Stimulated activated CD8-positive, alpha-beta memory T cell treated with anti-CD3 and anti-CD28 coated beads, Interleukin-12 subunit alpha, Interleukin-12 subunit beta, amount 100 ng/mL, for 4 hours (primary cell): ENCODE measurements at regions not wholly inside any gene's neighbourhood (a gene's known extent, or its start where the extent isn't known, plus 50 kb on each side); places are given as distances from the start of the nearest gene placed in this dataset.
"Not testable (repeated sequence)": the region's sequence is repeated elsewhere in the genome, so short reads cannot be mapped to it uniquely, and the experiment has no call there.

ENCODE experiments used
- DNase-seq: peaks from one replicate; pipeline ENCODE4 v3.0.0-alpha.2; 2020; ENCODE audit warnings: low read depth

DNA sequence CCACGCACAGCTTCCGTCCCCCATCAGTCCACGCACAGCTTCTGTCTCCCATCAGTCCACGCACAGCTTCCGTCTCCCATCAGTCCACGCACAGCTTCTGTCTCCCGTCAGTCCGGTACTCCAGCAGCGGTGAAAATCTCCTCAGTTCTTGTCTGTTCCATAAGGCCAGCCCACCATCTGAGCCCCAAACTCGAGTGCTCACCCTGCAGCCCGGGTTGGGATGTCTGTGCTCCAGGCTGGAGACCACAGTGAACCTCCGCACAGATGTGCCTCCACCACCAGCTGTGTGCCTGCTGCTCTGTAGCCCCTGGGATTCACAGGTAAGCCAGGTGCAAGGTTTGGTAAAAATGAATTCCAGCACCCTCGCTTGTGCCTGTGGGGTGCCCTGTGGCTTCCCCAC, 258.6 kb downstream of the NPHP4 start:
- DNase-seq, result no peak

- DNase-seq, result no peak
Measured at GRCh38 chr1:5731110-5731423, 261.2 kb downstream of the NPHP4 start.

DNA sequence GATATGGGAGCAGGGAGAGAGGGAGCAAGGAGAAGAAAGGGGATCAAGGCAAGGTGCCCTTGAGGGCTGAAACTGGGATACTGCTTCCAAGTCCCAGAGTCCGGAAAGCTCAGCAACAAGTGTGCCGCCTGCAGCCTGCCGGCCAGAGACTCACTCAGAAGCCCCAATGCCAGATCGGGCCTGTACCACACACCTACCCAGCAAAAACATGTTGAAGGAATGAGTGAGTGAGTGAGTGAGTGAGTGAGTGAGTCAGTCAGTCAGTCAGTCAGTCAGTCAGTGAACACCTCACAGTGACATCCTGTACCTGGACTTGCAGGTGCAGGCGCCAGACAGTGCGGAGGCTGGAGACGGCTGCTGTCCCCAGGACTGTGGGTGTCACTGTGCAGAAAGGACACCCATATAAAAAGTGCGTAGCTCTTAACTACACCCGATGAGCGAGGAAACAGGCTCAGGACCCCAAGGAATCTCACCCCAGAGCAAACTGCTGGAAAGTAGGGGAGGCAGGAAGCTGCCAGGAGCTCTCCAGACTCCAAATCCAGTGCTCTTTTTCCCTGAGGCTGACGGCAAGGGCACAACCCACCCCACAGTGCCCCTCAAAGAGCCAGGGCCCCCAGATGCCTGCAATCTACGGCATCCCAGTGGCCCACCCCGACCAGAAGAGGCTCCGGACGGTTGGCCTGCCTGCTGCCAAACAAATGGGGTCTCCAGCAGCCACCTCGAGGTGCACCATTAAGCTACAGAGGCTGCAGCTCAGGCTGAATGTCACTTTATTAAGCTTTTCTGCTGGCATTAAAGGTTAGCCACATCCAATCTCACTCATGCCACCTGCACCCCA, 261.7 kb downstream of the NPHP4 start:
- no peak for DNase-seq

GRCh38 chr1:5729636-5730145, 262.5 kb downstream of the NPHP4 start:
- DNase-seq, result no peak

- no peak for DNase-seq
Measured at GRCh38 chr1:5728663-5729355, 263.4 kb downstream of the NPHP4 start.

- no peak for DNase-seq
Measured at GRCh38 chr1:5727871-5728643, 264.2 kb downstream of the NPHP4 start.

- DNase-seq, result no peak
Measured at GRCh38 chr1:5727191-5727590, 265.0 kb downstream of the NPHP4 start.

GRCh38 chr1:5726586-5727184, 265.5 kb downstream of the NPHP4 start:
- DNase-seq, result not testable (repeated sequence)

DNA sequence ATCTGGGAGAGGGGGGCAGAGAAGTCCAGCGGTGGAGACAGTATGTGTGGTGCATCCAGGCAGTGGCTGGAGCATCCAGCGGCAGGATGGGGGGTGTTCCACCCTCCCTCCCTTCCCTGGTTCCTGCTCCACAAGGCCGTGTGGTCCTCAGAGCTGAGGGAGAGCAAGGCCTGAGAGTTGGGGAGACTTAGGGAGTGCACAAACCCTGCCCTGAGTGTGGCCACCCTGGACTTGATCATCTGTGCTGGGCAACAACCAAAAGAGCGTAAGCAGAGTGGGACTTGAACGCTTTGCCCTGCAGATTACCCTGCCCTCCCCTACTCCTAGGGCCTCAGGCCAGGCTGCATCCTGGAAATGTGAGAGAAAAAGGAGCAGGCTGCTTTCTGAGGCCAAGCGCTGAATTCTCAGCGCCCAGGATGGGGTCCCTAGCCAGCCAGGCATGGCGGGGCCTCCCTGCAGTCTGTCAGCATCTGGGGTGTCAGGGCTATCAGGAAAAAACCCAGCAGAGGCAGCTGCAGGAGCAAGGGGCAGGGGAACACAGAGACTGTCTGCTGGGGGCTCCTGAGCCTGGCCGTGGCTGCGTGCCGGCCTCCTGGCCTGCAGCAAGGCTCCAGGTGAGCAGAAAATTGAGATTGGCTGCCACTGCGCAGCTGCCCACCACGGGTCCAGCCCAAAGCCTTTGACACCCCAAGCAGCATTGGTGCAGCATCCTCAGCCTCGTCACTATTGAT, 266.2 kb downstream of the NPHP4 start:
- DNase-seq, result no peak

GRCh38 chr1:5725406-5725805, 266.8 kb downstream of the NPHP4 start:
- DNase-seq, result no peak

DNA sequence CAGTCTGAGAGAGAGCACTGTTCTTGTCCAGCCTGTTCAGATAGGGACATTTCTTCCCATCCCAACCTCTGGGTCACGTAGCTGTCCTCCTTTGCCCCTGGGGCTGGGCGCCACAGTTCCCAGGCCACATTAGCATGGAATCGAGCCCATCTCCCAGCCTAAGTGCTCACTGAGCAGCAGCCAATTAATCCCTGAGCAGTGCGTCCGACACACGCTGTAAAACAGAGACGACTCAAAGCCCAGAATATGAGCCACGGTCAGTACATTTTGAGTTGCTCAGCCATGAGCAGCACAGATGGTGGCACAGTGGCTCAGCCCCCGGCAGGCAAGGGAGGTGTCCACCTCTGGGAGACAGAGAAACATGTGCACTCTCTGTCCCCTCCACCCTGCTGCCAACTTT, 267.4 kb downstream of the NPHP4 start:
- DNase-seq, result no peak

DNA sequence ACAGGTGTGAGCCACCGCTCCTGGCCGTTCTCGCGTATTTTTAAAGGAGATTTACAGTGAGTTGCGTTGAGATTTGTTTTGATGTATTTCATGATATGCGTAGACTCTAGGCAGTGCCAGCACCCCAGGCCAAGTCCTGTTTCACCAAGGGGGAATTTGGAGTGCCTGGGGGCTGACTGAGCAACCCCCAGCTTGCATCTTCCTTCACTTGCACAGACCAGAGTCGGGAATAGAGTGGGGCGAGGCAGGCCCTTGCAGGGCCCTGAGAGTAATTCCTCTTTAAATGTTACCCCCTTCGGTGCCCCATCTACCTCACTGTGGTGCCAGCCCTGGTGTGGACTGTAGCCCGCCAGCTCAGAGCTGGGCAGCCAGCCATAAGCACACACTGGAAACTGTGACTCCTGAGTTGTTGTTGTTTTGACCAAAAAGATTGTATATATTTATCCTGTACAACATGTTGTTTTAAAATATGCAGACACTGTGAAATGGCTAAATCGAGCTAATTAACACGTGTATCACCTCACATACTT, 269.5 kb downstream of the NPHP4 start:
- no peak for DNase-seq

GRCh38 chr1:5721634-5722215, 270.5 kb downstream of the NPHP4 start:
- DNase-seq, result no peak

DNA sequence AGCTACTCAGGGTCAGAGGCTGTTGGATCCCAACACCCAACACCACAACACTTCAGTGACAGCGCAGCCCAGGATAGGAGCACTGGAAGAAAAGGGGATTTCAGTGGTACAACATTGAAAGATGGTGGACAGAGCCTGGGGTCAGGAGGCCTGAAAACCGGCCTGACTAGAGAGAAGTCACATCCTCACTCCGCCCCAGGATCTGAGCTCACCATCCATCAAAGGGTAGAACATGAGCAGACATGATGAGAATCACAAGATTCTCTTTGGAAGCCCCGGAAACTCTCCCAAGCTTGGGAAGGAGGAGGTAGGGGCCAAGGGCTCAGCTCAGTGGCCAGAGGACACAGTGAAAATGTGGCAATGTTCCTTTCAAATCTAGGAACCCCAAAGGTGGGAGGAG, 271.3 kb downstream of the NPHP4 start:
- no peak for DNase-seq

- DNase-seq, result no peak
Measured at GRCh38 chr1:5720484-5720883, 271.7 kb downstream of the NPHP4 start.

DNA sequence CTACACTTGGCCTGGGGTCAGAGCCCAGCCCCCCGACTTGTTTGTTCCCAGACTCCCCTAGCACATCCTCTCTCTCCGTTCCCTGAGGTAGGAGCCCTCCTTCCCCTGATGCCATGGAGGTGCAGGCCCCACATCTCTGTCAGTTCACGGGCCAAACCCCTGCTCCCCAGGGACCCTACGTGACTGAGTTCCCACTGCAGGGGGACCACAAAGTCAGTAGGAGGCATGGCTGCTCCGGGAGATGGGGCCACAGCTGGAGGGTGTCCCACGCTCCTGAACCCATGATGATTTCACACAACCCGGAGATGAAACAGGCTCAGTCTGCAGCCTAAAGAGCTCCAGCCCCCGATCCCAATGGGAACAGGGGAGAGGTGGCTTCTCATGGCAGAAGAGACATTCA, 272.2 kb downstream of the NPHP4 start:
- no peak for DNase-seq

GRCh38 chr1:5718831-5719632, 273.2 kb downstream of the NPHP4 start:
- DNase-seq, result no peak

DNA sequence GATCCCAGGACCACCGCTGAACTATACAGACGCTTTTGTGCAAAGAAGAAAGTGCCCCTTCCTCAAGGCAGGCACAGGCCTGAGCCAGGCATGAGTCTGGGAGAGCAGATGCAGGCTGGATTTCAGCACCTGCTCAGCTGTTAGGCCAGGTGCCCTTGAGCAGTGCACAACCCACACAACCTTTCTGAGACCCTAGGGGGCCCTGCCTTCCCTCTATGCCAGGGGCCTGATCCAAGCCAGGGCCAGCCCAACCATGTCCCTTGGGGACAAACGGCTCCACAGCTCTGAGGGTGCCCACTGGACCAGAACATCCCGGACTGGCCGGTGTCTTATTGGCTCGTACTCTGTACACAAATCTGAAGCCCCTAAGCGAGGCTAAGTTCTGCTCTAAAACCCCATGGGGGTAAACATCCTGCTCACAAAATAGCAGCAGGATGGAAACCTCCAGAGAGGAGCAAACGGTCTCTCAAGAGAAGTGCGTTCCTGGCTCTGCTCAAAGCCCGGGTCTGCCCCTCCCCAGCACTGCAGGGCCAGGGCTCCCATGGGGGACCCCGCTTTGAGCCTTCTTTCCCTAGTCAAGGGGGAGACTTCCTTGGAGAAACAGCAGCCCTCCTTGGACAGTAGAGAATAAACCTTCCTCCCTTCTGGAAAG, 275.1 kb downstream of the NPHP4 start:
- DNase-seq, result no peak

- no peak for DNase-seq
Measured at GRCh38 chr1:5716126-5716525, 276.1 kb downstream of the NPHP4 start.
